CD4-positive, alpha-beta T cell treated with Interferon alpha-2 for 1 hour (primary cell): ENCODE measurements at regions not wholly inside any gene's neighbourhood (a gene's known extent, or its start where the extent isn't known, plus 50 kb on each side); places are given as distances from the start of the nearest gene placed in this dataset.
"Not testable (repeated sequence)": the region's sequence is repeated elsewhere in the genome, so short reads cannot be mapped to it uniquely, and the experiment has no call there.

Experiments
- DNase-seq, 2 donors: peaks; one replicate each; pipeline ENCODE4 v3.0.0-alpha.2; 2020 to 2022

DNA sequence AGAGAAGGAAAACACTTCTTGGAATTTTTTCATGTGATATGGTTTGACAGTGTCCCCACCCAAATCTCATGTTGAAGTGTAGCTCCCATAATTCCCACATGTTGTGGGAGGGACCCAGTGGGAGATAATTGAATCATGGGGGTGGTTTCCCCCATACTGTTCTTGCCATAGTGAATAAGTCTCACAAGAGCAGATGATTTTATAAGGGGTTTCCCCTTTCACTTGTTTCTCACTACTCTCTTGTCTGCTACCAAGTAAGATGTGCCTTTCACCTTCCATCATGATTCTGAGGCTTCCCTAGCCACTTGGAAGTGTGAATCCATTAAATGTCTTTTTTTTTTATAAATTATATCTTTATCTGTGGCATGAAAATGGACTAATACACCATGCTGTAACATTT is 250.7 kb downstream of the LPIN1 start:
- no peak for DNase-seq

- peak in 1 of 2 donors; percentile 17 for DNase-seq
Measured at GRCh38 chr2:11998218-11998617, 251.8 kb downstream of the LPIN1 start.

DNA sequence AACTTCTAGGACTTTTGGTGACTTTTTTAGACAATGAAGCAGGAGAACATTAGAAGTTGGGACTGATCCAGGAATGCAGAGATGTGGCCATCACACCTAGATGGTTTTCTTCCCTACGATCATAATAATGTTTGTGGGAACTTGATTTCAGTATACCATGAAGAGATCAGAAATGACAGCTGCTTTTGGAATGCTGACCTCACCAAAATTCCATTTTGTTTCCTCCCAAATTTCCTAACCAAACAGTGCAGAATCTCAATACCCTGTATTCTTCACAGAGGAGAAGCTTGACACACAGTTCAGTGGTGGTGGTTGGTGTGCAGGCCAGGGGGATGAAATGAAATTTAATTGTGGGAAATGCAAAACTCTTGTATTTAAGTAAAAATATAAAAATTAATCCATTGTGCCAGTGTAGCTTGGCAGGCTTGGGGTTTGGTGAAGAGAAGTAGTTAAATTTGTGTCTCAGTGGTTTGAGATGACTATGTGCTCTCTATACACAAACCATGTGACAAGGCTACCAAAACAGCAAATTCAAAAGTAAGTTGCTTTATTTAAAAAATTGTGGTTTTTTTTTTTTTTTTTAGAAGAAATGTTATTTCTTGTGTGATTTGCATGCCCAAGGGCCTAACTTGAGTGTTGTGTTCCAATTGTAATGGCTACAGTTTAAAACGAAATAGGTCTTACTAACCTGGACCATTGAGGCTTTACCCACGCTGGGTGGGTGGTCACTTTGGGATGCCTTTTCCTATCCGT is 252.4 kb downstream of the LPIN1 start:
- no peak for DNase-seq

GRCh38 chr2:12001621-12002020 is 255.2 kb downstream of the LPIN1 start:
- DNase-seq, result no peak

GRCh38 chr2:12002215-12002614 is 255.8 kb downstream of the LPIN1 start:
- no peak for DNase-seq

DNA sequence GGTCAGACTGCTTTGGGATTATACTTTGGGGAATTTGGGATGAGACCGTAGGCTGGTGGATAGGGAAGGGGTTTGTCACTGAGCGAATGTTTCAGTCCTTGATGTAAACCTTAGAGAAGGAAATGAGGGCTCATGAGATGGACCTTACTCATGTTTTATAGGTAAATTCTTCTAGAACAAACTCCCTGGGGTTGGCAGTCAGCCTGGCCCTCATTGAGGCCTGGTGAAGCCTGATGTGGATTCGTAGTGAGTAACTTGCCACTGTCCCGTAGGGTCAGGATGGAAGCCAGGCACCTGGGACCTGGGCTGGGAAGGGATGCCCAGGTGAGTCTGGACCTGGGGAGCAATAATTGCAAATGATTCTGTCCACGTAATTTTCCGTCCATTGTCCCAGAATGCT is 258.3 kb downstream of the LPIN1 start:
- no peak for DNase-seq

DNA sequence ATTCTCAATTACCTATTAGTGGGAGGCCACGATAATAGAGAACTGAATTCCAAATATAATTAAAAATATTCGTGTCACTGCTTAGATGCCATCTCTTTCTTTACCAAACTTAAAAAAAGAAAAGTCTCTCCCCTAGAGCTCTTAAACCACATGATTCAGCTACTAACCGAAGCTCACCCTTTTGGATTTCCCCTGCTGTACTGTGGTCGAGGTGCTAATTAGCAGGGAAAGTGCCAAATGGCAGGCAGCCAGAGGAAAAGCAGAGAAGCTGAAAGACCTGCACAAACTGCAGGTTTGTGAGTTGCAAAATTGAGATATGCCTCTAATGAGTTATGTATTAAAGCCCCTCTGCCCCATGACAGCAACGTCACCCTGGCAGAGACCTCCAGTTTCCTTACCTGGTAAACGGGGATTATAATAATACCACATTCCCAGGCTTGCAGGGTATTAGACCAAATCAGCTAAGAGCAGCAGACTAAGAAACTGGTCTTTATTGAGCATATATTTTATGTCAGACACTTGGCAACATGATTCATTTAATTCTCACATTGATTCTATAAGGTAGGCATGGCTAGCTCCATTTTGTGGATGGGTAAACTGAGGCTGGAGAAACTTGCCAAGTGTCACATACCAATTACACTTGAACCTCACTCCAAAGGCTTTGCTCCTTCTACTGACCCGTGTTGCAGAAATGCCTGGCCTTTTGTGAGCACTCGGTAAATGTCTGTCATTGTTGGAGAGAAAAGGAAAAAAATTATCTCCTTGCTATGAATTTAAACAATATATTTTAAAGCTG is 259.7 kb downstream of the LPIN1 start:
- peak; percentile 57 to 78 for DNase-seq

DNA sequence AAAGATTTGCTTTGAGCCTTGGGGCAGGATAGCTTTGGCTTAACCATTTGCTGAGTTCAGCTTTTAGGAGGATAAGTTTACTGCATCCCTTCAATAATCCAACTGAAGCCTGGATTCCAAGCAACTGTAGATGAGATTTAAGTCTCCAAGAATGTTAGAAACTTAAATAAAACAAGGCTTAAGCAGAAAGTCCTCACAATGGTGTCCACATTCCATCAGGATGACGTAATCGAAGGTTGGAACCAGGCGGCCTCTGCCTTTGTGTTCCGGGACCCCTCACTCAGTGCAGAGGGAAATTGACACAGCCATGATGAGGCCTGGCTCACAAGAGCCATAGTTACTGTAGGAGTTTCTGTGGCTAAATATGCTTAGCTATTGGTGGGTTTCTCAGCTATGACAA is 260.4 kb downstream of the LPIN1 start:
- no peak for DNase-seq

DNA sequence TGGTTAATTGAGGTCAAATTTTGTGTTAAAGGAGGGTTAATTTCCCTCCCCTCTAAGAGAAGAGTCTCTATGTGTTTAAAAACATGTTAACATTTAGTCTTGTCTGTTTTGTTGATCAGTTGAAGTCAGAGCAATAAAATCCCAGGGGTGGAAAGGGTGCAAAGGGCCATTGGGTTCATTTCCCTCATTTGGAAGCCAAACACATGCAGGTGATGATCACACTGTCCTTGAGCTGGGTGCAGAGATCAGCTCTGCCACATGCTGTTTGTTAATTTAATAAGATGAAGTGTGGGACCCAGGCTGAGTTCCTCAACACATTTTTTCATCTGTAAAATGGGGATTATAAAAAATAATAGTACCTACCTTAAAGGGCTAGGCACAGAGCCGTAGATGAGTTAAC is 260.9 kb downstream of the LPIN1 start:
- DNase-seq, result no peak

DNA sequence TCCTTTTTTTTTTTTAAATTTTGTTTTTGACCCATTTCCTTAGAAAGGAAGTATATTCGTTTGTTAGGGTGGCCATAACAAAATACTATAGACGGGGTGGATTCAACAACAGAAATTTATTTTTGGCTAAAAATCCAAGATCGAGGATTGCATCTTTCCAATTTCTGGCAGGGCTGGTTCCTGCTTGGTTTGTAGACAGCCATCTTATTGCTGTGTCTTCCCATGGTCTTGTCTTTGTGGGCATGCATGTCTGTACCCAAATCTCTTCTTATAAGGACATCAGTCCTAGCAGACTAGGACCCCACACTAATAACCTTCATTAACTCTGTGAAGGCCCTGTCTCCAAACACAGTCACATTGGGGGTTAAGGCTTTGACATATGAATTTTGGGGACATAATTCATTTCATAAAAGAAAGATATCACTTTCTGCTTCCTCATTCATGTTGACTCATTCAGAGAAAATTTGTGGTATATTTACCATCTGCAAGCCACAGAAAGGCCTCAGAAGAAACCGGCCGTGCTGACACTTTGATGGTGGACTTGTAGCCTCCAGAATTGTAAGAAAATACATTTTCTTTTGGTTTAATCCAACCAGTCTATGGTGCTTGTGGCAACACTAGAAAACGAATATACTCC is 262.1 kb downstream of the LPIN1 start:
- no peak for DNase-seq

DNA sequence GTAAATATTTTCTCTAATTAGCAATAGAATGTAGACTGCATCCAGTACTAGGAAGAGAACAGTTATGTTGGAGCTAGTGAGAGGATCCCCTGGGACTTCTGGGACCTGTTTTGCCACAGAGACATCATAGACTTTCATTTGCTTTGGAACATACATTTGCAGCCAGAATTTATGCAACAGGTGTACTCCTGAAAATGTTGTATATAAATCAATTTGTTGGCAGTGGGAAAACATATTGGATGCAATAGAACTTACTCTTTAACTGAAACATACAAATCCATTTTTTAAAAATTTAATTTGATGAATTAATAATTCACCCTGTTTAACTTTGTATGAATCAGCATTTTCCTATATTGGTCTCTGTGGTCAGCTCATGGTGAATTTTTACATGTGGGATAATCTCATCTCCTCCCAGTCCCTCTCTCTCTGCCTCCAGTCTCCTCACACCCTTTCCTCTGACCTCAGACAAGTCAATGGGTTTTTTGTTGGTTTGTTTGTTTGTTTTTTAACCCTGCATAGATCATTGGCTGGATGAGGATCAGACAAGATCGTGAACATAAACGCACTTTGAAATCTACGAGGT is 263.0 kb downstream of the LPIN1 start:
- no peak for DNase-seq

DNA sequence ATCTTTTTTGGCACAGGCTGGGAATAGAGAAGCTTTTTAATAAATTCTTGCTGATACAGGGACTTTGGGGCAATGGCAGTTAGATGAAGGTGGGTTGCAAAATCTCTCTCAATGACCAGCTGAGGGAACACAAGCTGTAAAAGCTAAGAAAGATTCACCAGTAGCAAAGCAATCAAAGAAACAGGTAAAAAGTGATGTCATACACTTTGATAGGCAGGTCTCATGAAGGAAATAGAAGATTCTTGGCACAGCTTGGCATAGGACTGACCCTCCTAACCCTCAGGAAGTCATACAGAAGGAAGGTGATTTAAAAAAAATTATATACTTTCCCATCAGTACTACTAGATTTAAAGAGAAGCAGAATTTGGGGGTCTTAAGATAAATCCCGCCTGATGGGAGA is 263.6 kb downstream of the LPIN1 start:
- DNase-seq, result no peak

- no peak for DNase-seq
Measured at GRCh38 chr2:12010779-12011178, 264.3 kb downstream of the LPIN1 start.

GRCh38 chr2:12014088-12014960 is 267.9 kb downstream of the LPIN1 start:
- peak; percentile 20 to 37 for DNase-seq

DNA sequence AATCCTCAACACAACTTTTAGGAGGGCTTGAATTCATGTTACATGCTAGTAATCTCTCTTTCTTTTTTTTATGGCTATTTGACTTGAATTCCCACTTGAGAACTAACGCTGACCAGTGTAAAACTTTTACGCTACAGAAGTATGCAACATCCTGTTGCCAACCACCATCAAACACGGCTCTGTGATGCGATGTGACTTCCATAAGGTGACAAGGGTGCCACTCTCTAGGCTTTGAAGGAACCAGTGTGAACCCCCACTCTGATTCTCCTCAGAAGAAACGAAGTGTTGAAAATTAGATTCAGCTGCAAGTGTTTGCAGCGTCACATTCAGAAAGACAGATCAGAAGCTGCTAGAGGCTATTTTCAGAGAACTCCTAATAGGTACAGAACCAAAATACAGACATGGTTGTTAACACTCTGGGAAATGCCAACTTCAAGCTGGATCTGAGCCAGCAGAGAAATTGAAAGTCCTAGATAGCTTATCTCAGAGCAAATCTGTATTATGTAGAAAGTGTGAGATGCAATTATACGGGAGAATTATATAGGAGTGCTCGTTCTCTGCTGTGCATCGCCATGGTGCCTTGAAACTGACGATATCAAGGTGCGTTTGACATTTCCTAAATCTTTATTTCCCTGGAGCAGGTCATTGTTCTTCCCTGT is 271.2 kb downstream of the LPIN1 start:
- DNase-seq, result no peak

DNA sequence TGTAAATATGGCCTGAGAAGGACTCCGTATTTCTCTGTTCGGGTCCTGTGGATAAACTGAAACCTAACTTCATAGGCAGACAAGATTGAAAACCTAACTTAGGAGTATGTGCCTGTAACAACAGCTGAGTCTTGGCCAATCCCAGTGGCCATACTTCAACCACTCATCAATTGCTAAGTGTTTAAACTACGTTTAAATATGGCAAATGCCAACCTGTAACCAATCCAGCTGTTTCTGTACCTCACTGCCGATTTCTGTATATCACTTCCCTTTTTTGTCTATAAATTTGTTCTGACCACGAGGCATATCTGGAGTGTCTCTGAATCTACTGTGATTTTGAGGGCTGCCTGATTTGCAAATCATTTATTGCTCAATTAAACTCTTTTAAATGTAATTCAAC is 272.3 kb downstream of the LPIN1 start:
- DNase-seq, result not testable (repeated sequence)

DNA sequence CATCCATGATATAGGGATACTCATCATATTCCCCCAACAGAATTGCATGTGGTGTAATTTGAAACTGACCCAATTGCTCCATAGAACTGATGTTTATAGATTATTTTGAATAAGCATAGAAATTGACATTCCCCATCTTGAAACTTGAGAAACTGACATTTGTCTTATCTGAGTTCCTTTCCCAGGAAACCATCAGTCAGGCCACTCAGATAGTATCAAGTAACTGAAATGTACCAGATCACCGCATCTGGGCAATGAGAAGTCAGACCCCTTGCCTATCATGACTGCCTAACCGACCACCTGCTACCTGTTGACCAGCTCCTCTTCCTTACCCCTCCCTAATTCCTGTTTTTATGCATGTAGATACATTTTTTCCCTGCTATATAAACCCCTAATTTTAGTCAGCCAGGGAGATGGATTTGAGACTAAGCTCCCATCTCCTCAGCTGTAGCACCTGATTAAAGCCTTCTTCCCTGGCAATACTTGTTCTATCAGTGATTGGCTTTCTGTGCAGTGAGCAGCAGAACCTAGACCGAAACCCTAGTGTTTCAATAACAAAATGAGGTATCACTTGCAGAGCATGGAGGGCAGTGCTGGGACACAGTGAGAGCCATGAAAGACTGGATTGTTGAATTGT is 274.5 kb downstream of the LPIN1 start:
- no peak for DNase-seq

- not testable (repeated sequence) for DNase-seq
Measured at GRCh38 chr2:12024197-12024907, 277.9 kb downstream of the LPIN1 start.

DNA sequence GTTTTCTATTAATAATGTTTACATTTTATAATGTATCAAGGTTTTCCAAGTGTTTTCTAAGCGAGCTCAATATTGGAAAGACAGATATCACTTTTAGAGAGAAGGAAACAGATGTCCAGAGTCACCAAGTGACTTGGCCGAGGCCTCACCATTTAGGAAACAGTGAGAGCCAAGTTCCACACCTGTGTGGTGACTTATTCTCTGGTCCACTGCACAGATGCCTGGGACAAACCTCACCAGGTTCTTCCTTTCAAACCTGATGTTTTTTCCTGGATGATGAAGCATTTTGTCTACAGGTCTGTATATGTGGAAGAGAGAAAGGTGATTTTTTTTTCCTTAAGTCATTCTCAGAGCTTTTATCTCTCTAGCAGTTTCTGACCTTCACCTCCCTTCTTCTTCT is 280.7 kb downstream of the LPIN1 start:
- DNase-seq, result no peak

GRCh38 chr2:12031866-12032265 is 285.4 kb downstream of the LPIN1 start:
- no peak for DNase-seq

GRCh38 chr2:12032398-12032797 is 286.0 kb downstream of the LPIN1 start:
- DNase-seq, result peak in 1 of 2 donors; percentile 49
